HG03045 (cell line): ENCODE measurements at regions not wholly inside any gene's neighbourhood (a gene's known extent, or its start where the extent isn't known, plus 50 kb on each side); places are given as distances from the start of the nearest gene placed in this dataset.

ENCODE experiments used
- ATAC-seq: cut with Tn5 transposase; IDR thresholded peaks from one replicate; pipeline ENCODE4 v1.9.1; 2021; ENCODE audit warnings: mild to moderate bottlenecking, moderate library complexity; ENCODE audit not compliant: unreplicated experiment

GRCh38 chr15:47273864-47274263 lies 443.4 kb upstream of the SEMA6D start:
- no peak for ATAC-seq

GRCh38 chr15:47283246-47283645 lies 434.1 kb upstream of the SEMA6D start:
- no peak for ATAC-seq

GRCh38 chr15:47288794-47289193 lies 428.5 kb upstream of the SEMA6D start:
- ATAC-seq: no peak

GRCh38 chr15:47289656-47290055 lies 427.6 kb upstream of the SEMA6D start:
- no peak for ATAC-seq

- ATAC-seq: no peak
Measured at GRCh38 chr15:47291767-47292166, 425.5 kb upstream of the SEMA6D start.

GRCh38 chr15:47292638-47293190 lies 424.6 kb upstream of the SEMA6D start:
- no peak for ATAC-seq

GRCh38 chr15:47293466-47294162 lies 423.7 kb upstream of the SEMA6D start:
- ATAC-seq: no peak

GRCh38 chr15:47294765-47295259 lies 422.5 kb upstream of the SEMA6D start:
- no peak for ATAC-seq

GRCh38 chr15:47296881-47297280 lies 420.4 kb upstream of the SEMA6D start:
- ATAC-seq: no peak

- no peak for ATAC-seq
Measured at GRCh38 chr15:47299846-47300434, 417.4 kb upstream of the SEMA6D start.

GRCh38 chr15:47300596-47300995 lies 416.7 kb upstream of the SEMA6D start:
- ATAC-seq: no peak

GRCh38 chr15:47301481-47301880 lies 415.8 kb upstream of the SEMA6D start:
- no peak for ATAC-seq

GRCh38 chr15:47304656-47305055 lies 412.6 kb upstream of the SEMA6D start:
- ATAC-seq: no peak

- no peak for ATAC-seq
Measured at GRCh38 chr15:47312161-47312560, 405.1 kb upstream of the SEMA6D start.

- no peak for ATAC-seq
Measured at GRCh38 chr15:47326410-47327333, 390.6 kb upstream of the SEMA6D start.

- ATAC-seq: no peak
Measured at GRCh38 chr15:47331829-47332393, 385.4 kb upstream of the SEMA6D start.

GRCh38 chr15:47332481-47332880 lies 384.8 kb upstream of the SEMA6D start:
- ATAC-seq: no peak

GRCh38 chr15:47333734-47334133 lies 383.6 kb upstream of the SEMA6D start:
- ATAC-seq: no peak

GRCh38 chr15:47334805-47335535 lies 382.3 kb upstream of the SEMA6D start:
- no peak for ATAC-seq

GRCh38 chr15:47337106-47337505 lies 380.2 kb upstream of the SEMA6D start:
- no peak for ATAC-seq
